Endothelial cell of umbilical vein (primary cell): ENCODE measurements at regions not wholly inside any gene's neighbourhood (a gene's known extent, or its start where the extent isn't known, plus 50 kb on each side); places are given as distances from the start of the nearest gene placed in this dataset.

Experiments
- EZH2 ChIP-seq: IDR thresholded peaks from 2 replicates; pipeline ENCODE4 v1.6.1; 2012; ENCODE audit warnings: borderline replicate concordance, low read depth, mild to moderate bottlenecking, moderate library complexity, low read length, inconsistent platforms; ENCODE audit not compliant: severe bottlenecking
- POLR2A ChIP-seq: IDR thresholded peaks from 2 replicates; pipeline ENCODE4 v1.6.1; 2012; ENCODE audit warnings: low read depth, mild to moderate bottlenecking, control low read depth, low read length
- POLR2AphosphoS5 ChIP-seq: IDR thresholded peaks from 2 replicates; pipeline ENCODE4 v1.6.1; 2012; ENCODE audit warnings: low read depth, mild to moderate bottlenecking, control low read depth, low read length, moderate library complexity; ENCODE audit not compliant: insufficient read depth
- TF ChIP-seq, protein P1 (sequence below), 2 donors: IDR thresholded peaks; 1 replicate in 1 of 2; 2 replicates in 1 of 2; pipeline ENCODE4 v1.5.1; 2011; ENCODE audit warnings: low read length in 2 of 2, mild to moderate bottlenecking in 2 of 2, moderate library complexity in 2 of 2, control low read depth in 1 of 2, inconsistent platforms in 1 of 2, low read depth in 1 of 2; ENCODE audit not compliant: insufficient read depth in 1 of 2; ENCODE audit errors: extremely low read depth in 1 of 2
- TF ChIP-seq, protein P2 (sequence below): IDR thresholded peaks from 2 replicates; pipeline ENCODE4 v1.6.1; 2011; ENCODE audit not compliant: insufficient read depth, insufficient read length

DNA sequence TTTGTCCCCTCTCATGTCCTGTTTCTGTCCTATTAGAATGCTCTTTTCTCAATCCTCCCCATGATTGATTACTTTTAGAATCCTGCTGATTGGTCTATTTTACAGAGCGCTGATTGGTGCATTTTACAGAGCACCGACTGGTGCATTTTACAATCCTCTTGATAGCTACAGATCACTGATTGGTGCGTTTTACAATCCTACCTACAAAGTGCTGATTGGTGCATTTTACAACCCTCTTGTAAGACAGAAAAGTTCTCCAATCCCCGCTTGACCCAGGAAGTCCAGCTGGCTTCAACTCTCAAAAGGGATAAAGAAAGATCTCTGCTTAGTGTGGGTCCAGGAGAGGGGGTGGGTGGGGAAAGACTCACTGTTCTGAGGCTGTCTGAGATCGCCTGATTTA is 71.3 kb downstream of the DHRS2 start:
- TF ChIP-seq, protein P1, sequence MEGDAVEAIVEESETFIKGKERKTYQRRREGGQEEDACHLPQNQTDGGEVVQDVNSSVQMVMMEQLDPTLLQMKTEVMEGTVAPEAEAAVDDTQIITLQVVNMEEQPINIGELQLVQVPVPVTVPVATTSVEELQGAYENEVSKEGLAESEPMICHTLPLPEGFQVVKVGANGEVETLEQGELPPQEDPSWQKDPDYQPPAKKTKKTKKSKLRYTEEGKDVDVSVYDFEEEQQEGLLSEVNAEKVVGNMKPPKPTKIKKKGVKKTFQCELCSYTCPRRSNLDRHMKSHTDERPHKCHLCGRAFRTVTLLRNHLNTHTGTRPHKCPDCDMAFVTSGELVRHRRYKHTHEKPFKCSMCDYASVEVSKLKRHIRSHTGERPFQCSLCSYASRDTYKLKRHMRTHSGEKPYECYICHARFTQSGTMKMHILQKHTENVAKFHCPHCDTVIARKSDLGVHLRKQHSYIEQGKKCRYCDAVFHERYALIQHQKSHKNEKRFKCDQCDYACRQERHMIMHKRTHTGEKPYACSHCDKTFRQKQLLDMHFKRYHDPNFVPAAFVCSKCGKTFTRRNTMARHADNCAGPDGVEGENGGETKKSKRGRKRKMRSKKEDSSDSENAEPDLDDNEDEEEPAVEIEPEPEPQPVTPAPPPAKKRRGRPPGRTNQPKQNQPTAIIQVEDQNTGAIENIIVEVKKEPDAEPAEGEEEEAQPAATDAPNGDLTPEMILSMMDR (IDR thresholded peaks at IDR 0.05; ENCODE audit: extremely low read depth in 1 of 2, insufficient read depth in 1 of 2, low read depth in 1 of 2, low read length in 2 of 2), result no peak
- TF ChIP-seq POLR2A (no peak), POLR2AphosphoS5 (no peak), EZH2 (no peak)
- TF ChIP-seq, protein P2, sequence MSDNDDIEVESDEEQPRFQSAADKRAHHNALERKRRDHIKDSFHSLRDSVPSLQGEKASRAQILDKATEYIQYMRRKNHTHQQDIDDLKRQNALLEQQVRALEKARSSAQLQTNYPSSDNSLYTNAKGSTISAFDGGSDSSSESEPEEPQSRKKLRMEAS, result no peak
